ENCODE measurements at regions not wholly inside any gene's neighbourhood (a gene's known extent, or its start where the extent isn't known, plus 50 kb on each side); places are given as distances from the start of the nearest gene placed in this dataset.

DNA sequence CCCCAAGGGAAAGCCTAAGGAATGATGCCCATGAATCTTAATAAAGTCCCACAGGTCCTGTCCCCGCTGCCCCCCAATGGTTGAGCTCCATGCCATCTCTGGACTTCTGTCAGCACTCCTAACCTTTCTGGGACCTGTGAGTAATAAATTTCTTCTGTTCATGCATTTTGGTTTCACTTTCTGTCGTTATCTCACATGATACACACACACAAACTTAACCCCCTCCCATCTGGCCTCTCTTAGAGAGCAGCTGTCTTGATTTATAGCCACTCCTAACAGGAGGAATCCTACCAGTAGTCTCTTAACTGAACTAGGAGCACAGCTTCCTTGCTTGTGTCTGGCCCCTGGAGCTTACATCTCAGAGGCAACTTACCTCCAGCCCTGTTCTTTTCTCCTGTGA is 82.7 kb upstream of the SELENOK start:
- no peak overlapping the region for H3K4me3 ChIP-seq (ENCODE audit: low read depth, low read length)
- no peaks in the 10 kb centered on the region for H3K36me3 ChIP-seq (ENCODE audit: control insufficient read depth, insufficient read depth, low read length)
- peaks cover 3% of the 10 kb centered on the region for H3K27me3 ChIP-seq (ENCODE audit: control insufficient read depth, insufficient read depth, low read length)
- TF ChIP-seq, protein P1, sequence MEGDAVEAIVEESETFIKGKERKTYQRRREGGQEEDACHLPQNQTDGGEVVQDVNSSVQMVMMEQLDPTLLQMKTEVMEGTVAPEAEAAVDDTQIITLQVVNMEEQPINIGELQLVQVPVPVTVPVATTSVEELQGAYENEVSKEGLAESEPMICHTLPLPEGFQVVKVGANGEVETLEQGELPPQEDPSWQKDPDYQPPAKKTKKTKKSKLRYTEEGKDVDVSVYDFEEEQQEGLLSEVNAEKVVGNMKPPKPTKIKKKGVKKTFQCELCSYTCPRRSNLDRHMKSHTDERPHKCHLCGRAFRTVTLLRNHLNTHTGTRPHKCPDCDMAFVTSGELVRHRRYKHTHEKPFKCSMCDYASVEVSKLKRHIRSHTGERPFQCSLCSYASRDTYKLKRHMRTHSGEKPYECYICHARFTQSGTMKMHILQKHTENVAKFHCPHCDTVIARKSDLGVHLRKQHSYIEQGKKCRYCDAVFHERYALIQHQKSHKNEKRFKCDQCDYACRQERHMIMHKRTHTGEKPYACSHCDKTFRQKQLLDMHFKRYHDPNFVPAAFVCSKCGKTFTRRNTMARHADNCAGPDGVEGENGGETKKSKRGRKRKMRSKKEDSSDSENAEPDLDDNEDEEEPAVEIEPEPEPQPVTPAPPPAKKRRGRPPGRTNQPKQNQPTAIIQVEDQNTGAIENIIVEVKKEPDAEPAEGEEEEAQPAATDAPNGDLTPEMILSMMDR (IDR thresholded peaks at IDR 0.05; ENCODE audit: insufficient read depth, low read length, poor library complexity, severe bottlenecking) = no peak
- no peak for DNase-seq (ENCODE audit: low read depth)

DNA sequence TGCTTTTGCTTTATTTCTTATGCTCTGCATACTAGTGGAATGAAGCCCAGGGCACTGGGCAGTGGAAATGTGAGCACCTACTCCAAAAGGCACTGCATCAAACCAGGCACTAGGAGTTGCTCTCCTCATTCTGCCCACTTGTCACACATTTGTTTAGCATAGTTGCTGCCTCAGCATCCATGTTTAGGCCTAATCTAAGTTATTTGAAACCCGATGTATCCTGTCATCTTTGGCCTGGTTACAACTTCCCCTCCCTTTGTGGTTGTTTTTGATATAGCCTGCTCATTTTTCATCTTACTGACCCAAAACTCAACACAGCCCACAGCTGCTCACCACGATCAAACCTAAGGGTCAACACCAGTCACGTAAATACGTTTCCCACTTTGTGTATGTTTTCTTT is 82.2 kb upstream of the SELENOK start:
- Histone ChIP-seq H3K27me3 (ENCODE audit: control insufficient read depth, insufficient read depth, low read length) (peaks cover 3% of the 10 kb centered on the region), H3K36me3 (ENCODE audit: control insufficient read depth, insufficient read depth, low read length) (no peaks in the 10 kb centered on the region), H3K4me3 (ENCODE audit: low read depth, low read length) (no peak overlapping the region)
- TF ChIP-seq, protein P1 (IDR thresholded peaks at IDR 0.05; ENCODE audit: insufficient read depth, low read length, poor library complexity, severe bottlenecking) = no peak
- no peak for DNase-seq (ENCODE audit: low read depth)

DNA sequence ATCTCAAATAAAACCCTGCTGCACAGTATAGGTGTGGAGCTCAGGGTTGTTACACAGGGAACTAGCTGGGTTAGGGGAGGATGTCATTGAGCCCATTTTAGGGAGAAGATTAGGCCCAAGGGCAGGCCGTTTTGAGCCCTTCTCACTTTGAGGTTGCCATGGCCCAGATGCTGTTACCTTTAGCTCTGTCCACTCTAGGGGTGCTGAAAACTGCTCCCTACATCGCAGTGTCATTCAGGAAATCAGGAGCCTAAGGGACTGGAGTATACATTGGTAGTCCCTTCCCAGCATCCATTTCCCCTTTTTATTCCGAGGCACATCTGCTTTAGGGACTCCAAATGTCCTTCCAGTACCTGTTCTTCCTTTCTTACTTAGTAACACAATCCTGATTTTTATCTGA is 79.0 kb upstream of the SELENOK start:
- Histone ChIP-seq H3K27me3 (ENCODE audit: control insufficient read depth, insufficient read depth, low read length) (no peaks in the 10 kb centered on the region), H3K4me3 (ENCODE audit: low read depth, low read length) (no peak overlapping the region), H3K36me3 (ENCODE audit: control insufficient read depth, insufficient read depth, low read length) (no peaks in the 10 kb centered on the region)
- TF ChIP-seq, protein P1 (IDR thresholded peaks at IDR 0.05; ENCODE audit: insufficient read depth, low read length, poor library complexity, severe bottlenecking) = no peak
- no peak for DNase-seq (ENCODE audit: low read depth)

DNA sequence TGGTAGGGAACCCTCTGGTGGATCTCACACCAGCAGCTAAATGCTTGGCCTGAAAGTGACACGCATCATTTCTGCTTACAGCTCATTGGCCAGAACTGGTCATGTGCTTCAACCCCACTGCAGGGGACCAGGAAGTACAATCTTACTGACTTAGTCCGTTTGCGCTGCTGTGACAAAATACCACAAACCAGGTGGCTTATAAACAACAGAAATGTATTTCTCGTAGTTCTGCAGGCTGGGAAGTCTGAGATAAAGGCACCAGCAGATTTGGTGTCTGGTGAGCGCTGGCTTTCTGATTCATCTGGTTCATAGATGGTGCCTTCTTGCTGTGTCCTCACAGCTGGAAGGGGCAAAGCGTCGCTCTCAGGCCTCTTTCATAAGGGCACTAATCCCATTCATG is 77.4 kb upstream of the SELENOK start:
- Histone ChIP-seq H3K36me3 (ENCODE audit: control insufficient read depth, insufficient read depth, low read length) (no peaks in the 10 kb centered on the region), H3K27me3 (ENCODE audit: control insufficient read depth, insufficient read depth, low read length) (no peaks in the 10 kb centered on the region), H3K4me3 (ENCODE audit: low read depth, low read length) (no peak overlapping the region)
- TF ChIP-seq, protein P1 (IDR thresholded peaks at IDR 0.05; ENCODE audit: insufficient read depth, low read length, poor library complexity, severe bottlenecking) = no peak
- DNase-seq (ENCODE audit: low read depth) = no peak

DNA sequence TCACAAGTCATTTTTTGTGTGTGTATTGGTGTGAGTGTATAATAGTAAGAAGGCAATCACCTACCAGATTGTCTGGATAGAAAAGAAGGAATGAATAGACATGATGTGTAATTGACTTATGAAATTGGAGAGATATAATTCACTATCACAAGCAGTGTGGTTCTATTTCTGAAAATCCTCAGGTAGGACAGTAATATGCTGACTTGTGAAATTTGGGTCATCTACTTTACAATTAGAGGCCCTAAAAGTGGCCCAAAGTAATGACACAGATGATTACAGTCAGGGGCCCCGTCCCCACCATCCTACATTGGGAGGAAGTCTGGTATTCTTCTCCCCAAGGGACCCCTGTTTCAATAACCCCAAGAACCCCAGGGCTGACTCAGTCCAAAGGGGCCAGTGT is 73.6 kb upstream of the SELENOK start:
- no peaks in the 10 kb centered on the region for H3K27me3 ChIP-seq (ENCODE audit: control insufficient read depth, insufficient read depth, low read length)
- TF ChIP-seq, protein P1 (IDR thresholded peaks at IDR 0.05; ENCODE audit: insufficient read depth, low read length, poor library complexity, severe bottlenecking) = no peak
- DNase-seq (ENCODE audit: low read depth) = no peak
- no peaks in the 10 kb centered on the region for H3K36me3 ChIP-seq (ENCODE audit: control insufficient read depth, insufficient read depth, low read length)
- no peak overlapping the region for H3K4me3 ChIP-seq (ENCODE audit: low read depth, low read length)

DNA sequence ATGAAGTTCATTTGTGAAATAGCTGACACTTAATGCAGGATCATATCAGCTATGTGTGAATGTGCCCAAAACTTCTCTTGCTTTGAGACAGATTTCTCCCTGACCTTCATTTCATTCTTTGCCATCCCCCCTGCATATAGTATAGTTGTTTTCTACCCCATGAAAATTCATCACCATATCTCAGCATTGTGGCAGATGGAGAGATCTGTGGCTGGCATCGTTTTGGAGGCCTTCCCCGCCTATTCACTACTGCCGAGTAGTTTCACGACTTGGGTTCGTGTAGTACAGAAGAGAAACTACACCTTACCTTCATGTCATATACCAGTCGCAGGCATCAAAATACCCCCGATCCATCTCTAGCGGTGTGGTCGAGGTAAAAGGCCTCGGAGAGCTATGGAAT is 66.2 kb upstream of the SELENOK start:
- Histone ChIP-seq H3K36me3 (ENCODE audit: control insufficient read depth, insufficient read depth, low read length) (no peaks in the 10 kb centered on the region), H3K4me3 (ENCODE audit: low read depth, low read length) (no peak overlapping the region), H3K27me3 (ENCODE audit: control insufficient read depth, insufficient read depth, low read length) (no peaks in the 10 kb centered on the region)
- DNase-seq (ENCODE audit: low read depth) = no peak
- TF ChIP-seq, protein P1 (IDR thresholded peaks at IDR 0.05; ENCODE audit: insufficient read depth, low read length, poor library complexity, severe bottlenecking) = no peak

All from kidney epithelial cell (primary cell).